ENCODE measurements at regions not wholly inside any gene's neighbourhood (a gene's known extent, or its start where the extent isn't known, plus 50 kb on each side); places are given as distances from the start of the nearest gene placed in this dataset.

DNA sequence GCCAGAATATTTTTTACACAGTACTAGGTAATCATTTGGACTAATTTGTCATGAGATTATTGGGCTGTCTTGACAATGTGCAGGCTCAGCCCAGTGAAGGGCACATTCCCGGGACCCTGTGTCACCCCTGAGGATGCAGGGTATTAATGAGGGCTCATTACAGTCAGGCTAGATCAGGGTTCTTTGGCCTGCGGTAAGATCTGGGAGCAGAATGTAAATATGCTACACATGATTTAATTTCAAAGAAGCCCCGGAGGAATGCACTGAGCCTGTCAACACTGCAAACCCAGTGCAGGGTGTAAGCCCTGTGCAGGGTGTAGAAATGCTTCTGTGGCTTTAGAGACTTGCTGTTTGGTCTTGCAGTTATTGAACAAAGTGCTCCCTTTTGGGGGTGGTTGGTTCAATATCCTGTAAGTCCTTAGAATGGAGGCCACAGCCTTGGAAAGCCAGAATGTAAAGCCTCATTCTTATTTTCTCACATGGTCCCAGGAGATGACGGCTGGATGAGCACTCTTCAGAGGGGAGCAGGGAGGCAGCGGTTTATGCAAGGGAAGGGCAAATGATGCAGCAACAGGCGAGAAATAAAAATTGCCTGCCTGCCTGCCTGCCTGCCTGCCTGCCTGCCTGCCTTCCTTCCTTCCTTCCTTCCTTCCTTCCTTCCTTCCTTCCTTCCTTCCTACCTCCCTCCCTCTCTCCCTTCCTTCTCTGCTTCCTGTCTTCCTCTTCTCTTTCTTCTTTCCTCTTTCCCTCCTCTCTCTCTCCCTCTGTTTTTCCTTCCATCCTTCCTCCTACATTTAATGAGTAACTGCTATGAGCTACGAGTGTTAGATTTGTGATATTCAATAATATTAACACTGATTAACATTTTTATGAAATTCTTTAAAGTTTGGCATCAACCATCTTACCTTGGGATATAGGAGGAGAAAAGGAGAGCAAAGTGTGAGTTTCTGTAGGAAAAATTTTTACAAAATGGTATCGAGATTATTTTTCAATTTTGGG, 148.8 kb downstream of the VAPA start:
- TF ChIP-seq, protein P1, sequence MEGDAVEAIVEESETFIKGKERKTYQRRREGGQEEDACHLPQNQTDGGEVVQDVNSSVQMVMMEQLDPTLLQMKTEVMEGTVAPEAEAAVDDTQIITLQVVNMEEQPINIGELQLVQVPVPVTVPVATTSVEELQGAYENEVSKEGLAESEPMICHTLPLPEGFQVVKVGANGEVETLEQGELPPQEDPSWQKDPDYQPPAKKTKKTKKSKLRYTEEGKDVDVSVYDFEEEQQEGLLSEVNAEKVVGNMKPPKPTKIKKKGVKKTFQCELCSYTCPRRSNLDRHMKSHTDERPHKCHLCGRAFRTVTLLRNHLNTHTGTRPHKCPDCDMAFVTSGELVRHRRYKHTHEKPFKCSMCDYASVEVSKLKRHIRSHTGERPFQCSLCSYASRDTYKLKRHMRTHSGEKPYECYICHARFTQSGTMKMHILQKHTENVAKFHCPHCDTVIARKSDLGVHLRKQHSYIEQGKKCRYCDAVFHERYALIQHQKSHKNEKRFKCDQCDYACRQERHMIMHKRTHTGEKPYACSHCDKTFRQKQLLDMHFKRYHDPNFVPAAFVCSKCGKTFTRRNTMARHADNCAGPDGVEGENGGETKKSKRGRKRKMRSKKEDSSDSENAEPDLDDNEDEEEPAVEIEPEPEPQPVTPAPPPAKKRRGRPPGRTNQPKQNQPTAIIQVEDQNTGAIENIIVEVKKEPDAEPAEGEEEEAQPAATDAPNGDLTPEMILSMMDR (IDR thresholded peaks at IDR 0.05; ENCODE audit: insufficient read depth, low read length), result no peak
- TF ChIP-seq GABPA (IDR thresholded peaks at IDR 0.05; ENCODE audit: low read depth), result no peak
- TF ChIP-seq, protein P2, sequence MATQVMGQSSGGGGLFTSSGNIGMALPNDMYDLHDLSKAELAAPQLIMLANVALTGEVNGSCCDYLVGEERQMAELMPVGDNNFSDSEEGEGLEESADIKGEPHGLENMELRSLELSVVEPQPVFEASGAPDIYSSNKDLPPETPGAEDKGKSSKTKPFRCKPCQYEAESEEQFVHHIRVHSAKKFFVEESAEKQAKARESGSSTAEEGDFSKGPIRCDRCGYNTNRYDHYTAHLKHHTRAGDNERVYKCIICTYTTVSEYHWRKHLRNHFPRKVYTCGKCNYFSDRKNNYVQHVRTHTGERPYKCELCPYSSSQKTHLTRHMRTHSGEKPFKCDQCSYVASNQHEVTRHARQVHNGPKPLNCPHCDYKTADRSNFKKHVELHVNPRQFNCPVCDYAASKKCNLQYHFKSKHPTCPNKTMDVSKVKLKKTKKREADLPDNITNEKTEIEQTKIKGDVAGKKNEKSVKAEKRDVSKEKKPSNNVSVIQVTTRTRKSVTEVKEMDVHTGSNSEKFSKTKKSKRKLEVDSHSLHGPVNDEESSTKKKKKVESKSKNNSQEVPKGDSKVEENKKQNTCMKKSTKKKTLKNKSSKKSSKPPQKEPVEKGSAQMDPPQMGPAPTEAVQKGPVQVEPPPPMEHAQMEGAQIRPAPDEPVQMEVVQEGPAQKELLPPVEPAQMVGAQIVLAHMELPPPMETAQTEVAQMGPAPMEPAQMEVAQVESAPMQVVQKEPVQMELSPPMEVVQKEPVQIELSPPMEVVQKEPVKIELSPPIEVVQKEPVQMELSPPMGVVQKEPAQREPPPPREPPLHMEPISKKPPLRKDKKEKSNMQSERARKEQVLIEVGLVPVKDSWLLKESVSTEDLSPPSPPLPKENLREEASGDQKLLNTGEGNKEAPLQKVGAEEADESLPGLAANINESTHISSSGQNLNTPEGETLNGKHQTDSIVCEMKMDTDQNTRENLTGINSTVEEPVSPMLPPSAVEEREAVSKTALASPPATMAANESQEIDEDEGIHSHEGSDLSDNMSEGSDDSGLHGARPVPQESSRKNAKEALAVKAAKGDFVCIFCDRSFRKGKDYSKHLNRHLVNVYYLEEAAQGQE (IDR thresholded peaks at IDR 0.05; ENCODE audit: insufficient replicate concordance, low read depth), result no peak
- no peak for TF ChIP-seq POLR2AphosphoS5 (IDR thresholded peaks at IDR 0.05; ENCODE audit: low read depth)
- no peak for TF ChIP-seq SPI1 (IDR thresholded peaks at IDR 0.05; ENCODE audit: borderline replicate concordance, low read depth)

Data from HL-60 (cell line).